Cardiac muscle cell (in vitro differentiated cells and primary cell): ENCODE measurements at regions not wholly inside any gene's neighbourhood (a gene's known extent, or its start where the extent isn't known, plus 50 kb on each side); places are given as distances from the start of the nearest gene placed in this dataset.
A peak's percentile ranks its signal among the peaks of the same experiment; 100 is the strongest.

Experiments used
- DNase-seq, 2 donors: peaks; one replicate each; pipeline versions ENCODE4 v3.0.0 to v3.0.0-alpha.2; 2010 to 2017; ENCODE audit warnings: low read depth in 1 of 2, low spot score in 1 of 2
- H3K27ac ChIP-seq: fragments of 200-600 bp; sonication (generic); 2 replicates; pipeline ENCODE4 v1.5.1; 2016
- H3K27me3 ChIP-seq: fragments of 200-600 bp; sonication (generic); 2 replicates; pipeline ENCODE4 v1.6.0; 2016; ENCODE audit warnings: control low read depth
- H3K36me3 ChIP-seq: fragments of 200-600 bp; sonication (generic); 2 replicates; pipeline ENCODE4 v1.5.1; 2016; ENCODE audit warnings: control low read depth
- H3K4me1 ChIP-seq: fragments of 200-600 bp; sonication (generic); 2 replicates; pipeline ENCODE4 v1.8.1; 2017; ENCODE audit warnings: low read depth, mild to moderate bottlenecking, mixed run types
- H3K4me3 ChIP-seq: fragments of 200-600 bp; sonication (generic); 2 replicates; pipeline ENCODE4 v1.5.1; 2016; ENCODE audit warnings: mild to moderate bottlenecking
- H3K9me3 ChIP-seq: fragments of 200-600 bp; sonication (generic); 2 replicates; pipeline ENCODE4 v1.5.1; 2017; ENCODE audit warnings: low read depth, mild to moderate bottlenecking, control low read depth
- TF ChIP-seq, protein P1 (sequence below): IDR thresholded peaks from 2 replicates; pipeline ENCODE4 v1.5.1; 2012; ENCODE audit warnings: low read depth, mild to moderate bottlenecking, low read length

DNA sequence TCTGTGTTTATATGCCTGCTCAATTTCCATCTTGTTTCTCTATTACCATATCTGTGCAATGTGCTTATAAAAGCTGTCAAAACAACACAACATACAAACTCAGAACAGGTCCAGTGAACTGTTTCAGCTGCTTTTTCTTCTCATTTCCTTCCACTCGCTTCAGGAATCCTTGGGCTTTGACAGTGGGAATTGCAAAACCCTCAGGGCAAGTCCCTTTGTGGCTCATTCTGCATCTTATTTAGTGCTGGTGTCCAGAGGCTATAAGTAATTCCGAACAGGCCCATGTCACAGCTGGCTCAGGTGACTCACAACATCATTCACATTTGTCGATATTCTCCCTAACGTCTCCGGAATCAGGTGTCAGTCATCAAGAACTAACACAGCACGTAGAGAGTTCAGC, 309.9 kb upstream of the ZNF521 start:
- Histone ChIP-seq H3K36me3 (no peaks in the 10 kb centered on the region), H3K4me3 (no peak overlapping the region), H3K27ac (no peak overlapping the region), H3K4me1 (no peaks in the 10 kb centered on the region), H3K9me3 (no peaks in the 10 kb centered on the region), H3K27me3 (no peaks in the 10 kb centered on the region)
- TF ChIP-seq, protein P1, sequence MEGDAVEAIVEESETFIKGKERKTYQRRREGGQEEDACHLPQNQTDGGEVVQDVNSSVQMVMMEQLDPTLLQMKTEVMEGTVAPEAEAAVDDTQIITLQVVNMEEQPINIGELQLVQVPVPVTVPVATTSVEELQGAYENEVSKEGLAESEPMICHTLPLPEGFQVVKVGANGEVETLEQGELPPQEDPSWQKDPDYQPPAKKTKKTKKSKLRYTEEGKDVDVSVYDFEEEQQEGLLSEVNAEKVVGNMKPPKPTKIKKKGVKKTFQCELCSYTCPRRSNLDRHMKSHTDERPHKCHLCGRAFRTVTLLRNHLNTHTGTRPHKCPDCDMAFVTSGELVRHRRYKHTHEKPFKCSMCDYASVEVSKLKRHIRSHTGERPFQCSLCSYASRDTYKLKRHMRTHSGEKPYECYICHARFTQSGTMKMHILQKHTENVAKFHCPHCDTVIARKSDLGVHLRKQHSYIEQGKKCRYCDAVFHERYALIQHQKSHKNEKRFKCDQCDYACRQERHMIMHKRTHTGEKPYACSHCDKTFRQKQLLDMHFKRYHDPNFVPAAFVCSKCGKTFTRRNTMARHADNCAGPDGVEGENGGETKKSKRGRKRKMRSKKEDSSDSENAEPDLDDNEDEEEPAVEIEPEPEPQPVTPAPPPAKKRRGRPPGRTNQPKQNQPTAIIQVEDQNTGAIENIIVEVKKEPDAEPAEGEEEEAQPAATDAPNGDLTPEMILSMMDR: no peak
- no peak for DNase-seq

DNA sequence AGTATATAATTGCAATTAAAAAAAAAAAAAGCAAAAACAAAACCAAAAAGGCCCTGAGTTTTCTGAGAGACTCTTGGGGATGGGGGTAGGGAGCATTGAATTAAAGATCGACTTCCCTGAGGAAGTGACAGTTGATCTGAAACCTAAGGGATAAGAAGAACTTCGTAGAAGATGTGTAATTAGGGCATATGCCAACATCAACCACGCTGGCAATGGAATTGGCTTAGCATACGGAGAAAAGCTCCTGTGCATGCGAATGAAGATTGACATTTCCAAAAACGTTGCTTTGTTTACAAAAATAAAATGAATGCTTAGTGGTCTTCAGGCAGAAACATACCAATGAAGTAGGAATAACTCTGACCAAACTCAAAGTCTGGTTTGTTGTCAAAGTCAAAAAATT, 307.6 kb upstream of the ZNF521 start:
- no peak overlapping the region for H3K27ac ChIP-seq
- no peak overlapping the region for H3K4me3 ChIP-seq
- TF ChIP-seq, protein P1: no peak
- no peak for DNase-seq
- no peaks in the 10 kb centered on the region for H3K4me1 ChIP-seq
- no peaks in the 10 kb centered on the region for H3K36me3 ChIP-seq
- no peaks in the 10 kb centered on the region for H3K9me3 ChIP-seq
- no peaks in the 10 kb centered on the region for H3K27me3 ChIP-seq

DNA sequence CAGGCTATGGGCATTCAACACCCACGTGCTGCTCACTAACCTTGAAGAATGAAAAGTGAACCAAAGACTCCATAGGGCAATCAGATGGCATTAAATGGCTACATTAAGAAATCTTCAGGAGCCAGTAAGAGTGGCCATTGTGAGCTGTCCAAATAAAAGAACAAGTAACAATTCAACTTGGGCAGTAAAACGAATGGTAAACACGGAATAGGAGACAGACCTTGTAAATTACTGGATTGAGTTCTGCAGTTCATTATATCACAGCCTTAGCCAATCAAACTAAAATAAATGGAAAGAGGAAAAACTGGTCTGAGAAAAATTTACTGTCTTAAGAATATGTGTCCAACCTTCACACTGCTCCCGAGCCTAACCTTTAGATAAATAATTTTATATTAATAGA, 306.5 kb upstream of the ZNF521 start:
- no peak for DNase-seq
- Histone ChIP-seq H3K4me3 (no peak overlapping the region), H3K4me1 (no peaks in the 10 kb centered on the region), H3K27me3 (no peaks in the 10 kb centered on the region), H3K36me3 (no peaks in the 10 kb centered on the region), H3K27ac (no peak overlapping the region), H3K9me3 (no peaks in the 10 kb centered on the region)
- TF ChIP-seq, protein P1: no peak

DNA sequence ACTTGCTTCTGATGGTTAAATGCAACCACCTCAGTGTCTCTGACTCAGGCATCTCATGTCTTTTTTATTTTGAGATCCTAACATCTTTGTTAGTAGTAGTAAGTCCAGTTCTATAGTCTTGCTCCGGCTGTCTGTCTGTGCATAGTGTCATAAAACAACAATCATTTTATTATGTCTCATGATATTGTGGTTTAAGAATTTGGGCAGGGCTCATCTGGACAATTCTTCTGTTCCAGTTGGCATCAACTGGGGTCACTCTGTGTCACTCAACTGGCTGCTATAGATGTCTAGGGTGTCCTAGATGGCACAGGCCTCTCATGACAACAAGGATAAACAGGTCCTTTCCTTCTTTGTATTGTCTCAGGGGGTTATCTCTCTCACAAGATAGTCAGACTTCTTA, 299.6 kb upstream of the ZNF521 start:
- TF ChIP-seq, protein P1: no peak
- no peak overlapping the region for H3K27ac ChIP-seq
- H3K4me1 ChIP-seq: peaks cover 9% of the 10 kb centered on the region
- no peak for DNase-seq
- H3K4me3 ChIP-seq: no peak overlapping the region
- H3K9me3 ChIP-seq: no peaks in the 10 kb centered on the region
- no peaks in the 10 kb centered on the region for H3K36me3 ChIP-seq
- no peaks in the 10 kb centered on the region for H3K27me3 ChIP-seq

DNA sequence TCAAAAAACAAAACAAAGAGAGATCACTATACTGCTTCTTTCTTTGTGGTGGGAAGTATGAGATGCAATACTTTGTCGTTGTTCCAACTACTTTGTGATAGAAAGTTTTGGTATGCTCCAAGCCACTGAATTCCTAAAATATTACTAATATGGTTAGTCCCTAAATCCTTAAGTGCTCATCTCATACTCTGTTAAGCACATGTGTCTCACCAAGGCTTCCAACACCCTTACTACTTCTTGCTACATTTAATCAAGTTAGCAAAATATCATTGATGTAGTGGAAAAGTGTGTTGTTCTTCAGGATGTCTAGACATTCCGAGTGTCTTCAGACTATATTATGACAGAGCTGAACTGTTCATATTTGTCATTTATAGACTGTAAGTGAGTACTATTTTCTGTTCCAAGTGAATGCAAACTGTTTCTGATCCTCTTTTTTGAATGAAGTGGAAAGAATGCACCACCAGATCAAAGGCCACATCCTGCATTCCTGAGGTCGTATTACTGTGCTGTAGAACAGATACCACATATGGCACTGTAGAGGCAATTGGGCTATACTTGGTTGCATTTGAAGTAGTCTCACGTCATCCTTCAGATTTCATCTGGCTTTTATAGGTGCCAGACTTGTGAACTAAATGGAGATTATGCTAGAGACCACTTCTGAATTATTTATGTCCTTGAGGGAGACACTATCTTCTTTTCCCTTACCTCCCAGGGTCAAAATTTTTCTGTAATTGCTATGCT, 298.4 kb upstream of the ZNF521 start:
- TF ChIP-seq, protein P1: no peak
- Histone ChIP-seq H3K9me3 (no peaks in the 10 kb centered on the region), H3K4me1 (peaks cover 9% of the 10 kb centered on the region), H3K27ac (no peak overlapping the region), H3K27me3 (no peaks in the 10 kb centered on the region), H3K4me3 (no peak overlapping the region), H3K36me3 (no peaks in the 10 kb centered on the region)
- DNase-seq: peak; percentile 30 to 87
